GM23248 (cell line): ENCODE measurements at regions not wholly inside any gene's neighbourhood (a gene's known extent, or its start where the extent isn't known, plus 50 kb on each side); places are given as distances from the start of the nearest gene placed in this dataset.

Experiments
- DNase-seq: peaks from one replicate; pipeline ENCODE4 v3.0.0-alpha.2; 2015
- H2AFZ ChIP-seq: fragments of 200-600 bp; sonication (generic); 2 replicates; pipeline ENCODE4 v1.6.1; 2016; ENCODE audit warnings: antibody characterized with exemption
- H3F3A ChIP-seq: fragments of 200-600 bp; sonication (generic); 2 replicates; pipeline ENCODE4 v1.6.1; 2016; ENCODE audit warnings: mild to moderate bottlenecking, antibody characterized with exemption, mixed run types; ENCODE audit not compliant: insufficient read depth
- H3K27ac ChIP-seq: fragments of 200-600 bp; sonication (generic); 2 replicates; pipeline ENCODE4 v1.5.1; 2016; ENCODE audit warnings: mild to moderate bottlenecking
- H3K27me3 ChIP-seq: fragments of 200-600 bp; sonication (generic); replicated peaks from 2 replicates; pipeline ENCODE4 v1.6.1; 2016; ENCODE audit warnings: mild to moderate bottlenecking; ENCODE audit not compliant: insufficient read depth
- H3K36me3 ChIP-seq: fragments of 200-600 bp; sonication (generic); 2 replicates; pipeline ENCODE4 v1.6.1; 2016; ENCODE audit warnings: low read depth, mild to moderate bottlenecking
- H3K4me1 ChIP-seq: fragments of 200-600 bp; sonication (generic); 2 replicates; pipeline ENCODE4 v1.6.1; 2016; ENCODE audit warnings: mild to moderate bottlenecking; ENCODE audit not compliant: insufficient read depth
- H3K4me2 ChIP-seq: fragments of 200-600 bp; sonication (generic); one replicate; pipeline ENCODE4 v1.6.1; 2016; ENCODE audit warnings: mild to moderate bottlenecking; ENCODE audit not compliant: unreplicated experiment
- H3K4me3 ChIP-seq: fragments of 200-600 bp; sonication (generic); 2 replicates; pipeline ENCODE4 v1.5.1; 2016; ENCODE audit warnings: mild to moderate bottlenecking
- H3K79me2 ChIP-seq: fragments of 200-600 bp; sonication (generic); 2 replicates; pipeline ENCODE4 v1.6.1; 2016; ENCODE audit warnings: mild to moderate bottlenecking; ENCODE audit not compliant: insufficient read depth
- H3K9ac ChIP-seq: fragments of 200-600 bp; sonication (generic); 2 replicates; pipeline ENCODE4 v1.6.1; 2016; ENCODE audit warnings: mild to moderate bottlenecking
- H3K9me2 ChIP-seq: fragments of 200-600 bp; sonication (generic); 2 replicates; pipeline ENCODE4 v1.6.1; 2016; ENCODE audit warnings: mixed run types, mild to moderate bottlenecking, moderate library complexity; ENCODE audit not compliant: insufficient read depth
- H3K9me3 ChIP-seq: fragments of 200-600 bp; sonication (generic); one replicate; pipeline ENCODE4 v1.6.1; 2017; ENCODE audit warnings: low read depth
- H4K20me1 ChIP-seq: fragments of 200-600 bp; sonication (generic); 2 replicates; pipeline ENCODE4 v1.6.0; 2016; ENCODE audit not compliant: insufficient read depth
- EZH2 ChIP-seq: fragments of 200-600 bp; sonication (generic); IDR thresholded peaks from 2 replicates; pipeline ENCODE4 v1.6.1; 2018; ENCODE audit warnings: antibody characterized with exemption, mild to moderate bottlenecking; ENCODE audit not compliant: insufficient read depth, poor library complexity, severe bottlenecking
- EZH2phosphoT487 ChIP-seq: fragments of 200-600 bp; sonication (generic); IDR thresholded peaks from 2 replicates; pipeline ENCODE4 v1.6.1; 2018; ENCODE audit warnings: antibody characterized with exemption, moderate library complexity, mild to moderate bottlenecking, low read depth; ENCODE audit not compliant: insufficient read depth
- WGBS, 2 experiments: methylation state at CpG; one replicate each; pipeline ENCODE4 v1.1.6; 2015 to 2017; ENCODE audit warnings: low lambda C conversion rate in 2 of 2, low coverage in 1 of 2; ENCODE audit errors: missing lambda C conversion rate in 2 of 2; 5-methylcytosine and 5-hydroxymethylcytosine counted together
- in situ Hi-C: fragments of 300-500 bp; cut with MboI; formaldehyde crosslinking; loops from 2 replicates; pipeline ENCODE4 v1.15.0; 2020

DNA sequence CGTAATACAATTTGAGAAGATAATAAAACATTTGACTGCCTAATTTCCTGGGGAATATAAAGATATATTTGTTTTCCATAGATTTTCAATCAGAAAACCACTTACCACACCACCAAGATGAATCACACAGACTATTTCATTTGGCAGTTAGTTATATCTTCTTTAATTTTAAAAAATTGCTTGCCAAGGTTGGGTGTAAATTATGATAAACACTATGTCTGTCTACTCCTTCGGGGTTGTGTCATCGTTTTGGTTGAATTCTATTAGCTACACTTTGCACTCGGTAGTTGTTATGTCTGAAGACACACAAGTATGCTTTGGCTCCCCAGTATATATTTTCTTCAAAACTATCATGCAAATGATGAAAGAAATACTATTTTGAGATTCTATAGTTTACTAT lies 594.8 kb upstream of the SEMA3D start:
- Histone ChIP-seq H2AFZ (no peak overlapping the region), H3K27ac (no peak overlapping the region), H3K27me3 (no peaks in the 10 kb centered on the region), H3K9me3 (no peaks in the 10 kb centered on the region), H4K20me1 (no peaks in the 10 kb centered on the region), H3K36me3 (no peaks in the 10 kb centered on the region), H3F3A (peaks cover 3% of the 10 kb centered on the region; the same call in 1 of the 2 replicates), H3K4me1 (peaks cover 6% of the 10 kb centered on the region), H3K9me2 (no peaks in the 10 kb centered on the region), H3K79me2 (no peaks in the 10 kb centered on the region), H3K9ac (no peak overlapping the region), H3K4me2 (no peak overlapping the region), H3K4me3 (no peak overlapping the region)
- 80 to 83% methylated on average over 4 of the region's 4 CpGs for WGBS, 2 experiments
- no peak for DNase-seq
- in situ Hi-C loops = no loop called here
- TF ChIP-seq EZH2 = no peak

DNA sequence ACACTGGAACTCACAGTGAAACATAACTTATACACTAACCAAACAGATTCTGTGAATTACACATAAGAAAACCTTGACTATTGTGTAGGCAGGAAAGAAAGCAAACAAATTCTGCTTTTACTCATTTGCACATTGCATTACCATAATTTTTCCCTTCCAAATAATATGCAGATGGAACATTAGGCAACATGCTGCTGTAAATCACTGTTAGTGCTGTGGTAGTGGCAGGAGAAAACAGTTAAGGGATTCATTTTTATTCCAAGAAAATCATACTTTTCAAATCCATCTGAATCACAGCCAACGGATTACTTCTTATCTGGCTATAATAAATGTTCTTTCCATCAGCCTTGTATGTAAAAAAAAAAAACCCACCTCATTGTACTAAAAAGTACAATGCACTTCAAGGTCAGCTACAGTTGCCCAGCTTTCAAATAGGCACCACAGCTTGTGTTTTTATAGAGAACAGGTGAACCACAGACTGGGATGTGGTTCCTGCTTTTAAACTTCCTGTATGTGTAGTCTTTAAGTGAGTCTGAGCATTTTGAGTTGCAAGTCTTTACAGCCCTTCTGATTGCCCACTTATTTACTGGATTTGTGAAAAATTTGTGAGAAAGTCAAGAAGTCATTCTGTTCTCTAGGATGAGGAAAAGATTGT lies 590.0 kb upstream of the SEMA3D start:
- Histone ChIP-seq H3K4me1 (peaks cover 47% of the 10 kb centered on the region), H3K4me3 (no peak overlapping the region), H3K9me2 (no peaks in the 10 kb centered on the region), H3K79me2 (no peaks in the 10 kb centered on the region), H3K9ac (no peak overlapping the region), H3K9me3 (no peaks in the 10 kb centered on the region), H2AFZ (peak overlapping the region; percentile 45), H3K27me3 (no peaks in the 10 kb centered on the region), H3F3A (peaks cover 33% of the 10 kb centered on the region), H3K27ac (0 out of 2 replicates have a peak overlapping the region, but pooled peaks have one; percentile 2), H4K20me1 (no peaks in the 10 kb centered on the region), H3K4me2 (peak overlapping the region; percentile 44), H3K36me3 (no peaks in the 10 kb centered on the region)
- in situ Hi-C loops = no loop called here
- peak; percentile 19 for DNase-seq
- WGBS, 2 experiments = 42 to 47% methylated on average over 1 of the region's 1 CpG
- TF ChIP-seq EZH2 = no peak
- TF ChIP-seq EZH2phosphoT487 = no peak

DNA sequence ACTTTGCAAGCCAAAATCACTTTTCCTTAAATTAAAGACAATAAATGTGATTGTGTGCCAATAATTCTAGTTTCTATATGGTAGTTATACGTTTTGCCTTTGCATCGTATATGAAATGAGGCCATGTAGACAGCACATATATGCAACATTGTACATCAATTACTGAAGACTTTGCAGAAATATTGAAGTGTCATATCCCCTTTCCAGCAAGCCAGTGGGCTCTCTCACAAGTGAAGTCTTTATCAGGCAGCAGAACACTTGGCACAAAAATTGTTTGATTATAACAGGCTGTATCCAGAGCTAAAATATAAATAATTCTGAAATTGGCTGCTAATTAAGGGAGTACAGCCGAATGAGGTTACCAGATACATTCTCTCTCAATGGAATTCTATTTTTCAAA lies 588.6 kb upstream of the SEMA3D start:
- Histone ChIP-seq H3K4me1 (peaks cover 60% of the 10 kb centered on the region), H3F3A (peaks cover 37% of the 10 kb centered on the region), H3K27me3 (no peaks in the 10 kb centered on the region), H3K4me2 (peak overlapping the region; percentile 44), H3K4me3 (no peak overlapping the region), H3K9me3 (no peaks in the 10 kb centered on the region), H3K79me2 (no peaks in the 10 kb centered on the region), H3K9ac (no peak overlapping the region), H4K20me1 (no peaks in the 10 kb centered on the region), H3K27ac (no peak overlapping the region), H2AFZ (peak overlapping the region; percentile 45), H3K9me2 (no peaks in the 10 kb centered on the region), H3K36me3 (no peaks in the 10 kb centered on the region)
- DNase-seq = no peak
- WGBS, 2 experiments = 28 to 37% methylated on average over 3 of the region's 3 CpGs
- TF ChIP-seq EZH2 = no peak
- no peak for TF ChIP-seq EZH2phosphoT487
- in situ Hi-C loops = no loop called here

DNA sequence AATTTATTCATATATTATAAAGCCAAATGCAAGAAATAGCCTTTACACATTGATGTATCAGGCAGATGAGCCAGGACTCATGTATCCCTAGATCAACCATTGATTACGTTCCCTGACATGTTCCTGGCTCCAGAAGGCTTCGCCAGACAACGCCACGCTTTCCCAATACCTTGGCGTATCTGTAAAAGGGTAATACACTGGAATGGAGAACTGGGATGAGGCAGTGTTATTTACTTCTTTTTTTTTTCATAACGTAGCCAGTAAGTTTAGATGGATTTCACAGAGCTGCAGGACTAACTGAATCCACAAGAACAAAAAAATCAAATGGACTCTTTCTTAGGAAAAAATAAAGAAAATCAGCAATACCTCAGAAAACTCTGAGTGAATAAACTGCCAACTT lies 588.1 kb upstream of the SEMA3D start:
- H4K20me1 ChIP-seq = no peaks in the 10 kb centered on the region
- H3K27me3 ChIP-seq = no peaks in the 10 kb centered on the region
- peaks cover 37% of the 10 kb centered on the region for H3F3A ChIP-seq
- no peaks in the 10 kb centered on the region for H3K9me3 ChIP-seq
- no peak overlapping the region for H3K9ac ChIP-seq
- H3K4me3 ChIP-seq = no peak overlapping the region
- H2AFZ ChIP-seq = peak overlapping the region; percentile 45
- H3K4me2 ChIP-seq = peak overlapping the region; percentile 70
- H3K79me2 ChIP-seq = no peaks in the 10 kb centered on the region
- DNase-seq = no peak
- TF ChIP-seq EZH2phosphoT487 = no peak
- in situ Hi-C loops = no loop called here
- no peak overlapping the region for H3K27ac ChIP-seq
- no peaks in the 10 kb centered on the region for H3K9me2 ChIP-seq
- 55 to 60% methylated on average over 6 of the region's 6 CpGs for WGBS, 2 experiments
- H3K4me1 ChIP-seq = peaks cover 63% of the 10 kb centered on the region
- H3K36me3 ChIP-seq = no peaks in the 10 kb centered on the region
